K562 (cell line): ENCODE measurements at regions not wholly inside any gene's neighbourhood (a gene's known extent, or its start where the extent isn't known, plus 50 kb on each side); places are given as distances from the start of the nearest gene placed in this dataset.

Experiments used
- ATAC-seq: fragments of 200-7000 bp; cut with Tn5 transposase; 3 replicates; pipeline ENCODE4 v1.9.1; 2020; ENCODE audit warnings: moderate library complexity
- BruUV-seq: library from RNA; stranded (reverse); fragments of 400-500 nt; replicated peaks from 2 replicates; lab custom pipeline; 2021; lab: Mats Ljungman, UMichigan
- CTCF ChIA-PET: fragments of 300-600 bp; formaldehyde crosslinking; extraction: SDS; loops from one replicate; lab custom pipeline; 2021; ENCODE audit warnings: low intra/inter-chr PET ratio; lab: Yijun Ruan, JAX
- POLR2A ChIA-PET: fragments of 300-600, 350-650 bp; sonication (Branson Sonifier 250); formaldehyde crosslinking; extraction: SDS; loops from one replicate; lab custom pipeline; 2021; ENCODE audit warnings: antibody characterized with exemption, inconsistent platforms; lab: Yijun Ruan, JAX
- DNase-seq, 4 experiments: peaks; one replicate each; pipeline versions ENCODE4 v3.0.0 to v3.0.0-alpha.2; 2011 to 2018; ENCODE audit warnings: low spot score in 3 of 4, mixed read lengths in 3 of 4; ENCODE audit errors: extremely low read depth in 1 of 4
- FAIRE-seq: peaks from 2 replicates; lab custom pipeline; 2011; peaks lifted over from hg19 to GRCh38; lab: Jason Lieb, UNC
- H2AFZ ChIP-seq: 2 replicates; pipeline ENCODE4 v1.6.0; 2011; ENCODE audit warnings: low read depth, low read length, control low read depth, inconsistent platforms
- H3K27ac ChIP-seq: fragments of 200-600 bp; 3 replicates; pipeline ENCODE4 v1.8.0; 2011; ENCODE audit warnings: low read depth, mild to moderate bottlenecking, control low read depth, inconsistent platforms, low read length, moderate library complexity, mixed read lengths; ENCODE audit errors: extremely low read depth
- H3K27me3 ChIP-seq, 2 experiments: fragments of 300-600 bp in 1 of 2; 2 replicates in 1 of 2; 3 replicates in 1 of 2; pipeline versions ENCODE4 v1.6.0 to v1.8.0; 2011; ENCODE audit warnings: inconsistent platforms in 2 of 2, low read length in 2 of 2, mild to moderate bottlenecking in 1 of 2, mixed read lengths in 1 of 2, moderate library complexity in 1 of 2; ENCODE audit not compliant: control insufficient read depth in 2 of 2, insufficient read depth in 2 of 2
- H3K36me3 ChIP-seq: fragments of 300-600 bp; 3 replicates; pipeline ENCODE4 v1.8.0; 2011; ENCODE audit warnings: mild to moderate bottlenecking, low read length, inconsistent platforms; ENCODE audit not compliant: control insufficient read depth, insufficient read depth
- H3K4me1 ChIP-seq, 2 experiments: fragments of 200-600 bp in 1 of 2; replicated peaks in 1 of 2; 2 replicates in 1 of 2; 3 replicates in 1 of 2; pipeline versions ENCODE4 v1.5.1 to v1.8.0; 2011; ENCODE audit warnings: inconsistent platforms in 2 of 2, low read length in 2 of 2, mild to moderate bottlenecking in 1 of 2, mixed read lengths in 1 of 2, moderate library complexity in 1 of 2; ENCODE audit not compliant: control insufficient read depth in 2 of 2, insufficient read depth in 2 of 2
- H3K4me2 ChIP-seq: 2 replicates; pipeline ENCODE4 v1.6.1; 2011; ENCODE audit warnings: low read length, control low read depth, inconsistent platforms, mixed read lengths; ENCODE audit not compliant: insufficient read depth
- H3K4me3 ChIP-seq: fragments of 200-600 bp; sonication (generic), shearing (Covaris generic); 2 replicates; pipeline ENCODE4 v1.5.1; 2016; ENCODE audit warnings: control low read depth, inconsistent platforms
- H3K79me2 ChIP-seq: fragments of 200-600 bp; 3 replicates; pipeline ENCODE4 v1.8.0; 2011; ENCODE audit warnings: low read length, inconsistent platforms; ENCODE audit not compliant: control insufficient read depth, insufficient read depth
- H3K9ac ChIP-seq, 2 experiments: 2 replicates each; pipeline versions ENCODE4 v1.6.0 to v1.6.1; 2011; ENCODE audit warnings: low read depth in 2 of 2, low read length in 2 of 2, control low read depth in 1 of 2, inconsistent platforms in 1 of 2, mild to moderate bottlenecking in 1 of 2, mixed read lengths in 1 of 2; ENCODE audit not compliant: insufficient read depth in 1 of 2
- H3K9me1 ChIP-seq: one replicate; pipeline ENCODE4 v1.6.0; 2011; ENCODE audit warnings: inconsistent platforms, mild to moderate bottlenecking, low read length, moderate library complexity; ENCODE audit not compliant: control insufficient read depth, insufficient read depth
- H3K9me3 ChIP-seq: replicated peaks from 2 replicates; pipeline ENCODE4 v1.5.1; 2011; ENCODE audit warnings: low read depth, low read length, inconsistent platforms; ENCODE audit not compliant: control insufficient read depth, insufficient read depth
- H4K20me1 ChIP-seq: replicated peaks from 2 replicates; pipeline ENCODE4 v1.6.1; 2011; ENCODE audit warnings: low read length, inconsistent platforms, mixed read lengths; ENCODE audit not compliant: control insufficient read depth, insufficient read depth
- BRD4 ChIP-seq: fragments of 200-600 bp; sonication (generic); IDR thresholded peaks from 2 replicates; pipeline ENCODE4 v1.6.1; 2017; ENCODE audit warnings: inconsistent platforms
- ETV1 ChIP-seq: fragments of 450-650 bp; conservative IDR thresholded peaks from 2 replicates; pipeline ENCODE4 v1.6.1; 2016; ENCODE audit warnings: missing genetic modification characterization, control low read depth, low read depth, missing compliant biosample characterization
- FOXA1 ChIP-seq: fragments of 450-650 bp; IDR thresholded peaks from 2 replicates; pipeline ENCODE4 v1.6.1; 2016; ENCODE audit warnings: mild to moderate bottlenecking, borderline replicate concordance
- FOXJ2 ChIP-seq: fragments of 200-800 bp; sonication (Bioruptor generic); IDR thresholded peaks from 2 replicates; pipeline ENCODE4 v1.6.1; 2016; ENCODE audit warnings: missing genetic modification characterization, missing compliant biosample characterization
- HIVEP1 ChIP-seq: fragments of 250-450 bp; sonication (Bioruptor Pico); IDR thresholded peaks from 2 replicates; pipeline ENCODE4 v1.4.0; 2020; ENCODE audit warnings: mild to moderate bottlenecking
- HNRNPLL ChIP-seq: fragments of 200-400 bp; formaldehyde crosslinking; IDR thresholded peaks from 2 replicates; pipeline ENCODE4 v1.6.1; 2017; ENCODE audit warnings: low read length, low read depth, mild to moderate bottlenecking; ENCODE audit not compliant: poor library complexity, severe bottlenecking
- MAFF ChIP-seq: IDR thresholded peaks from 2 replicates; pipeline ENCODE4 v1.6.1; 2012; ENCODE audit warnings: low read length, improper control_type of control experiment
- MLX ChIP-seq, 2 experiments: fragments of 450-650 bp in 1 of 2; sonication (generic) in 1 of 2; formaldehyde crosslinking; conservative IDR thresholded peaks; 2 replicates each; pipeline versions ENCODE4 v1.4.0 to v1.8.1; 2020 to 2022; ENCODE audit warnings: mild to moderate bottlenecking in 1 of 2, missing genetic modification reagents in 1 of 2
- SMAD4 ChIP-seq: fragments of 250-450 bp; sonication (Bioruptor Pico); conservative IDR thresholded peaks from 2 replicates; pipeline ENCODE4 v1.8.0; 2021; ENCODE audit warnings: inconsistent platforms, mild to moderate bottlenecking, moderate library complexity
- THRAP3 ChIP-seq: fragments of 450-650 bp; IDR thresholded peaks from 2 replicates; pipeline ENCODE4 v1.6.1; 2016; ENCODE audit warnings: mild to moderate bottlenecking, inconsistent platforms, borderline replicate concordance
- ZNF512 ChIP-seq: IDR thresholded peaks from 2 replicates; pipeline ENCODE4 v1.6.1; 2016; ENCODE audit warnings: missing genetic modification characterization, missing compliant biosample characterization
- ZNF561 ChIP-seq: fragments of 450-650 bp; formaldehyde crosslinking; conservative IDR thresholded peaks from 2 replicates; pipeline ENCODE4 v1.4.0; 2020; ENCODE audit warnings: mild to moderate bottlenecking, moderate library complexity
- ZNF764 ChIP-seq: fragments of 250-450 bp; sonication (Bioruptor Pico); IDR thresholded peaks from 2 replicates; pipeline ENCODE4 v1.4.0; 2020; ENCODE audit warnings: low read depth, mild to moderate bottlenecking, moderate library complexity
- WGBS: fragments of 100-300 bp; shearing (Covaris generic); methylation state at CpG from one replicate; pipeline ENCODE4 v1.1.6; 2016; ENCODE audit warnings: low coverage, mixed read lengths; ENCODE audit not compliant: insufficient coverage; ENCODE audit errors: missing lambda C conversion rate; 5-methylcytosine and 5-hydroxymethylcytosine counted together
- in situ Hi-C: fragments of 300-500 bp; cut with MboI; formaldehyde crosslinking; loops from 4 replicates; pipeline ENCODE4 v1.15.0; 2018; ENCODE audit warnings: inconsistent platforms, mixed read lengths
- intact Hi-C: fragments of 100-400 bp; cut with micrococcal nuclease; formaldehyde crosslinking; loops from 2 replicates; pipeline ENCODE4 v1.14.2; 2022
- TF ChIP-seq, protein P1 (sequence below), 3 experiments: fragments of 200-800 bp in 1 of 3; sonication (Bioruptor generic) in 1 of 3; sonication (generic) in 1 of 3; formaldehyde crosslinking in 1 of 3; IDR thresholded peaks; 2 replicates each; pipeline versions ENCODE4 v1.6.1 to v1.8.0; 2016 to 2022; ENCODE audit warnings: mild to moderate bottlenecking in 2 of 3, missing compliant biosample characterization in 2 of 3, missing genetic modification characterization in 2 of 3, missing genetic modification reagents in 1 of 3
- TF ChIP-seq, protein P2 (sequence below): fragments of 250-450 bp; sonication (Bioruptor Pico); IDR thresholded peaks from 2 replicates; pipeline ENCODE4 v1.5.0; 2021

- TF ChIP-seq, protein P1, sequence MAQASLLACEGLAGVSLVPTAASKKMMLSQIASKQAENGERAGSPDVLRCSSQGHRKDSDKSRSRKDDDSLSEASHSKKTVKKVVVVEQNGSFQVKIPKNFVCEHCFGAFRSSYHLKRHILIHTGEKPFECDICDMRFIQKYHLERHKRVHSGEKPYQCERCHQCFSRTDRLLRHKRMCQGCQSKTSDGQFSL (CRISPR knock-in tag; IDR thresholded peaks at IDR 0.05): no peak
- TF ChIP-seq, protein P1 (tag; IDR thresholded peaks at IDR 0.05): no peak
- TF ChIP-seq SMAD4: no peak
- TF ChIP-seq THRAP3: no peak
- TF ChIP-seq, protein P2, sequence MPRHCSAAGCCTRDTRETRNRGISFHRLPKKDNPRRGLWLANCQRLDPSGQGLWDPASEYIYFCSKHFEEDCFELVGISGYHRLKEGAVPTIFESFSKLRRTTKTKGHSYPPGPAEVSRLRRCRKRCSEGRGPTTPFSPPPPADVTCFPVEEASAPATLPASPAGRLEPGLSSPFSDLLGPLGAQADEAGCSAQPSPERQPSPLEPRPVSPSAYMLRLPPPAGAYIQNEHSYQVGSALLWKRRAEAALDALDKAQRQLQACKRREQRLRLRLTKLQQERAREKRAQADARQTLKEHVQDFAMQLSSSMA (CRISPR knock-in tag): no peak
- no peak for TF ChIP-seq FOXJ2 (tag)
- no peak for TF ChIP-seq BRD4
- no peak for TF ChIP-seq MLX (CRISPR knock-in tag; conservative IDR thresholded peaks at IDR 0.05)
- TF ChIP-seq ZNF512 (tag): no peak
- no peak for TF ChIP-seq ZNF764 (CRISPR knock-in tag)
- TF ChIP-seq ETV1 (tag): no peak
- no peak for TF ChIP-seq FOXA1
- no peak for TF ChIP-seq MAFF
- no peak for TF ChIP-seq HNRNPLL
- TF ChIP-seq ZNF561 (CRISPR knock-in tag): no peak
- TF ChIP-seq HIVEP1 (CRISPR knock-in tag): no peak
- H3K79me2 ChIP-seq: no peaks in the 10 kb centered on the region
- DNase-seq (no peak), ATAC-seq (no peak), FAIRE-seq (no peak)
- WGBS: 0% methylated on average over 1 of the region's 1 CpG
- H4K20me1 ChIP-seq: no peaks in the 10 kb centered on the region
- H3K27ac ChIP-seq: no peak overlapping the region
- no peak overlapping the region for H3K4me3 ChIP-seq
- no peaks in the 10 kb centered on the region for H3K36me3 ChIP-seq
- no peak overlapping the region for H2AFZ ChIP-seq
- no peaks in the 10 kb centered on the region for H3K9me3 ChIP-seq
- CTCF ChIA-PET: no interaction called here
- no peaks in the 10 kb centered on the region for H3K4me1 ChIP-seq
- in situ Hi-C loops: no loop called here
- no peaks in the 10 kb centered on the region for H3K9me1 ChIP-seq
- BruUV-seq: no TSS peak
- intact Hi-C loops: no loop called here
- H3K9ac ChIP-seq: no peak overlapping the region
- no peak overlapping the region for H3K4me2 ChIP-seq
- POLR2A ChIA-PET: interaction anchor here (0.7 kb wide), 1 partner anchor 260 kb away, joined by 3 read pairs; no protein-coding TSS in a partner anchor
- peaks cover 0 to 9% of the 10 kb centered on the region in 2 experiments; a peak in 1 of 5 replicates for H3K27me3 ChIP-seq
These were observed 99.3 kb upstream of the SESN3 start for GRCh38 chr11:95330302-95330701.
